AG08395 (cell line): ENCODE measurements at regions not wholly inside any gene's neighbourhood (a gene's known extent, or its start where the extent isn't known, plus 50 kb on each side); places are given as distances from the start of the nearest gene placed in this dataset.

Experiments
- DNase-seq: peaks from one replicate; pipeline ENCODE4 v3.0.0; 2012; ENCODE audit warnings: mixed read lengths, low spot score

GRCh38 chr13:73966331-73966730 is 167.9 kb downstream of the KLF12 start:
- no peak for DNase-seq

GRCh38 chr13:73962284-73962683 is 171.9 kb downstream of the KLF12 start:
- DNase-seq = no peak

- no peak for DNase-seq
These were observed 173.0 kb downstream of the KLF12 start for GRCh38 chr13:73961181-73961580.

- DNase-seq = no peak
These were observed 173.7 kb downstream of the KLF12 start for GRCh38 chr13:73960474-73960873.

- DNase-seq = no peak
These were observed 175.4 kb downstream of the KLF12 start for GRCh38 chr13:73958657-73959397.

GRCh38 chr13:73957889-73958288 is 176.3 kb downstream of the KLF12 start:
- no peak for DNase-seq

GRCh38 chr13:73956795-73957408 is 177.3 kb downstream of the KLF12 start:
- no peak for DNase-seq

- DNase-seq = peak; percentile 6
These were observed 178.2 kb downstream of the KLF12 start for GRCh38 chr13:73955977-73956500.

- no peak for DNase-seq
These were observed 179.4 kb downstream of the KLF12 start for GRCh38 chr13:73954808-73955207.

GRCh38 chr13:73952648-73953047 is 181.6 kb downstream of the KLF12 start:
- DNase-seq = no peak

GRCh38 chr13:73948848-73949529 is 185.2 kb downstream of the KLF12 start:
- no peak for DNase-seq

- peak; percentile 4 for DNase-seq
These were observed 188.3 kb downstream of the KLF12 start for GRCh38 chr13:73945871-73946270.

GRCh38 chr13:73945382-73945781 is 188.8 kb downstream of the KLF12 start:
- no peak for DNase-seq

- no peak for DNase-seq
These were observed 190.3 kb downstream of the KLF12 start for GRCh38 chr13:73943965-73944233.

GRCh38 chr13:73943137-73943964 is 190.9 kb downstream of the KLF12 start:
- DNase-seq = no peak

- DNase-seq = no peak
These were observed 192.5 kb downstream of the KLF12 start for GRCh38 chr13:73941752-73942151.

GRCh38 chr13:73940098-73940497 is 194.1 kb downstream of the KLF12 start:
- DNase-seq = no peak

- no peak for DNase-seq
These were observed 194.6 kb downstream of the KLF12 start for GRCh38 chr13:73939603-73940002.

- DNase-seq = no peak
These were observed 195.2 kb downstream of the KLF12 start for GRCh38 chr13:73939071-73939380.

- DNase-seq = peak; percentile 69
These were observed 195.7 kb downstream of the KLF12 start for GRCh38 chr13:73938372-73939070.

- no peak for DNase-seq
These were observed 196.8 kb downstream of the KLF12 start for GRCh38 chr13:73937441-73937840.

- DNase-seq = no peak
These were observed 198.2 kb downstream of the KLF12 start for GRCh38 chr13:73935991-73936390.
